Islet precursor cell (in vitro differentiated cells): ENCODE measurements at regions not wholly inside any gene's neighbourhood (a gene's known extent, or its start where the extent isn't known, plus 50 kb on each side); places are given as distances from the start of the nearest gene placed in this dataset.

Experiments
- DNase-seq: peaks from one replicate; pipeline ENCODE4 v3.0.0-alpha.2; 2018

GRCh38 chr11:45339729-45340519 lies 53.8 kb upstream of the SYT13 start:
- DNase-seq = peak; percentile 99

- DNase-seq = no peak
These were observed 51.6 kb upstream of the SYT13 start for GRCh38 chr11:45337583-45338360.

DNA sequence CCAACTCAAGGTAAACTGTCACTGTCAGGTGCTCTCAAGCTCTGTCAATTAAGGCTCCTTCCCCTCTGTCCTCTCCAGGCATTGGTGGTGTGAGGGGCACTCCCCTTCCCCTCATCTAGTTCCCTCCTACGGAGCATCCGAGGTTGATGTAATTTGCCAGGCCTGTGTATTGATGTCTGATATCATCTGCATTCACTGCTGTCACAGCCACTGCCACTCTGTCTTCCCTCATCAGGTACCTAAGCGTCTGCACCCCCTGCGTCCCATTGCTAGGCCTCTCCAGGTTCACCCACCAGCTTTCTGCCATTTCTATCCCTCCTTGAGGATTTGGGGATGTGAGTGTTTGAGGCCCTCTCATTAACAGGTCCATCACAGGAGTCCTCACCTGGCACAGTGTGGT lies 50.0 kb upstream of the SYT13 start:
- no peak for DNase-seq
